Vagina (tissue), 2 donors: ENCODE measurements at regions not wholly inside any gene's neighbourhood (a gene's known extent, or its start where the extent isn't known, plus 50 kb on each side); places are given as distances from the start of the nearest gene placed in this dataset.

Experiments used
- POLR2A ChIP-seq, 2 donors: fragments of 450-650 bp; IDR thresholded peaks; one replicate each; pipeline ENCODE4 v1.6.1; 2017; ENCODE audit warnings: antibody characterized with exemption in 2 of 2, mild to moderate bottlenecking in 2 of 2, moderate library complexity in 2 of 2
- TF ChIP-seq, protein P1 (sequence below), 3 experiments: fragments of 450-650 bp in 2 of 3; fragments of 200-600 bp in 1 of 3; sonication (generic) in 1 of 3; IDR thresholded peaks; one replicate each; pipeline ENCODE4 v1.5.1; 2017 to 2019; ENCODE audit warnings: antibody characterized with exemption in 3 of 3, mild to moderate bottlenecking in 2 of 3, moderate library complexity in 2 of 3

DNA sequence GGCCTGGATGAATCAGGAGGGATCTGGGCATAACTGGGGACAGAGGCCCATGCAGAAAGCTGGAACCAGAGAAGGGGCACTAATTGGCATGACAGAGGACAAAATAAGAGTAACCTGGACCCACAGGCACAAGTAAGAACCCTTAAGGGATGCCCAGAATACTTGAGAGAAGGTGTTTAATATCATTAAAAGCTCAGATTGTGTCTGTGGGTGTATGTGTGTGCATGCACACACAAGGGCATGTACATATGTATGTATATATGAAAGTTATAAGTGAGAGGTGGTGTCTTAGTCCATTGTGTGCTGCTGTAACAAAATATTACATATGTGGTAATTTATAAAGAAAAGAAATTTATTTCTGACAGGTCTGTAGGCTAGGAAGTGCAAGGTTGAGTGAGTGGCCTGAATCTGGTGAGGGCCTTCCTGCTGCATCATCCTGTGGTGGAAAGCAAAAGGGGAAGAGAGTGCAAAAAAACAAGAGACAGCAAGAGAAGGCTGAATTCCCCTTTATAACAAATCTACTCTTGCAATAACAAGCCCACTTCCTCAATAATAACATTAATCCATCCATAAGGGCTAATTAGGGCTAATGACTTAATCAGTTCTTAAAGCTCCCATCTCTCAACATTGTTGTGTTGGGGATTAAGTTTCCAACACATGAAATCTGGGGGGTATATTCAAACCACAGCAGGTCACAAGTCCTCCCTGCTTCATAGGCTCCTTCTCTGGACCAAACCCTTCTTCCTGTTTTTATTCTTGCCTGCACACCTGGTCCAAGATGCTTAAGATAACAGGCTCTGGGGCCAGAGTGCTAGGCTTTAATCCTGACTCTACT is 68.3 kb upstream of the POU2AF2 start:
- TF ChIP-seq, protein P1, sequence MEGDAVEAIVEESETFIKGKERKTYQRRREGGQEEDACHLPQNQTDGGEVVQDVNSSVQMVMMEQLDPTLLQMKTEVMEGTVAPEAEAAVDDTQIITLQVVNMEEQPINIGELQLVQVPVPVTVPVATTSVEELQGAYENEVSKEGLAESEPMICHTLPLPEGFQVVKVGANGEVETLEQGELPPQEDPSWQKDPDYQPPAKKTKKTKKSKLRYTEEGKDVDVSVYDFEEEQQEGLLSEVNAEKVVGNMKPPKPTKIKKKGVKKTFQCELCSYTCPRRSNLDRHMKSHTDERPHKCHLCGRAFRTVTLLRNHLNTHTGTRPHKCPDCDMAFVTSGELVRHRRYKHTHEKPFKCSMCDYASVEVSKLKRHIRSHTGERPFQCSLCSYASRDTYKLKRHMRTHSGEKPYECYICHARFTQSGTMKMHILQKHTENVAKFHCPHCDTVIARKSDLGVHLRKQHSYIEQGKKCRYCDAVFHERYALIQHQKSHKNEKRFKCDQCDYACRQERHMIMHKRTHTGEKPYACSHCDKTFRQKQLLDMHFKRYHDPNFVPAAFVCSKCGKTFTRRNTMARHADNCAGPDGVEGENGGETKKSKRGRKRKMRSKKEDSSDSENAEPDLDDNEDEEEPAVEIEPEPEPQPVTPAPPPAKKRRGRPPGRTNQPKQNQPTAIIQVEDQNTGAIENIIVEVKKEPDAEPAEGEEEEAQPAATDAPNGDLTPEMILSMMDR (IDR thresholded peaks at IDR 0.05) = no peak
- TF ChIP-seq POLR2A (IDR thresholded peaks at IDR 0.05) = no peak
